Lower leg skin (tissue), 3 donors: ENCODE measurements at regions not wholly inside any gene's neighbourhood (a gene's known extent, or its start where the extent isn't known, plus 50 kb on each side); places are given as distances from the start of the nearest gene placed in this dataset.

Experiments
- CTCF ChIP-seq, 3 donors: fragments of 450-650 bp; IDR thresholded peaks; one replicate each; pipeline ENCODE4 v1.5.1; 2016; ENCODE audit warnings: antibody characterized with exemption in 3 of 3, mild to moderate bottlenecking in 3 of 3, moderate library complexity in 2 of 3
- POLR2A ChIP-seq, 2 donors: fragments of 450-650 bp; IDR thresholded peaks; one replicate each; pipeline ENCODE4 v1.6.1; 2016 to 2017; ENCODE audit warnings: antibody characterized with exemption in 2 of 2, mild to moderate bottlenecking in 1 of 2, moderate library complexity in 1 of 2

GRCh38 chr10:28219251-28219650, 83.6 kb downstream of the MPP7 start:
- TF ChIP-seq CTCF (IDR thresholded peaks at IDR 0.05), result no peak
- no peak for TF ChIP-seq POLR2A (IDR thresholded peaks at IDR 0.05)
